ENCODE measurements at regions not wholly inside any gene's neighbourhood (a gene's known extent, or its start where the extent isn't known, plus 50 kb on each side); places are given as distances from the start of the nearest gene placed in this dataset.

DNA sequence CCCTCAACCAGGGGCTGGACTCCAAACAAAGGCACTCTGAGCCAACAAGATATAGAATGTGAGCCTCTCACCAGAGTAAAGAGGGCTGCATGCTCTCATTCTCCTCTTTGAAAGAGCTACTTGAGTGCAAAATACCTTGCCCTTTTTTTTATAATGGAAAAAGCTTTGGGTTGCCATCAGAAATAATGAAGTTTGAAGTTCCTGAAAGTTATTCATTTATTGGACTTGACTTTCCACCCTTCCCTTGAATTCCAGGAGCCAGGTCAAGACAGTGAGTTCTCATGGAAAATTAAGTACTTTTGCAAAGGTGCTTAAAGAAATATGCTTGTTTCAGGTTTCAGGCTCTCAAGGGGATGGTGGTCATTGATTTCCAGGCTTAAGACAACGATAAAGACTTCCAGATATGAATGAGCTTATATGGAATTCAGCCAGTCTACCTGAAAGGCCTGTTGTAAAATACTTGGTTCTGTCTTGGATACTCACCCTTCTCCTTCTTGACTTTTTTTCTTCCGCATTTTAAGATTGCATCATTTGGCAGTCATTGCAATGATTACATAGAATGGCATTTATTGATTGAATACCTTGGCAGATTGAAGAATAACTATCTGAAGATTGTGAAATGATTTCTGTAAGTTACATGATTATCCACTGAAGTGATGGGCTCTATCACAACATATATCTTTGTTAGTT lies 696.4 kb downstream of the INHBA start:
- DNase-seq: no peak

DNA sequence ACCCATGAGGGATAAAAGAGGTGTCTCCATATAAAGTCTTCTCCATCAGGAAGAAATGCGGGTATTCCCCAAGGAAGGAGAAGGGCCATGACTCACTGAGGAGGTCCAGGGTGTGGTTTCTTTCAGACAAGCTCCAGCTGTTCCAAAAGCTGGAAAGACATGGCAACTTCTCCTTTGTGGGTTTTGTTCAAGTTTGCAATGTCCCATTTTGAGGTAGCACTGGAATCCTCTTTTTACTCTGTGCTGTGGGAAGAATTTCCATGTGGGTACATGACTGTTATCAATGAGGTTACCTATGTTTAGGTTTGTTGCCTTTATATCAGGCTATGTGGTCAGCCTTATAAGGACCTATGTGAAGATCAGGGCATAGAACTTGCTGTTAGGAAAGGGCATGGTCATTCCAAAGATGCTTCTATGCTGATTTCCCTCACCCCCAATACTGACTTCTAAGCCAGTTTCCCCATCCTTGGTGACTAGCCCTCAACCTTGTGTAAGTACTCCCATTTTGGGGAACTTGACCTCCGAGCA lies 697.5 kb downstream of the INHBA start:
- no peak for DNase-seq

DNA sequence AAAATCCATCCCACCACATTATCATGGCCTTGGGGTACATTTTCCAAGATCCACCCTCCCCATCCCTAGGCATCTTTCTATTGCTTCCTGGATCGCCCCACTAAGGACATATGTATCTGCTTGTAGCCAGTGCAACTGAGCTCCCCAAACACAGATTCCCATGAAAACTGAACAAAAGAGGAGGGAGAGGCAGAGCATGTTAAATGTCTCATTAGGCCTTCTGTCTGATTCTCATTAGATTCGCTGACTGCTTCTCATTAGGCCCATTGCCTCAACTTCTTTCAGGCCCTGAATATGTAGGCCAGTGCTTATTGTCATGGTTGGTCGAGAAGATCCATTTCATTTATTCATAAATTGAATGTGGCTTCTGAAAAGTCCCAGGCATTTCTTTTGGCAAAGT lies 698.9 kb downstream of the INHBA start:
- no peak for DNase-seq

DNA sequence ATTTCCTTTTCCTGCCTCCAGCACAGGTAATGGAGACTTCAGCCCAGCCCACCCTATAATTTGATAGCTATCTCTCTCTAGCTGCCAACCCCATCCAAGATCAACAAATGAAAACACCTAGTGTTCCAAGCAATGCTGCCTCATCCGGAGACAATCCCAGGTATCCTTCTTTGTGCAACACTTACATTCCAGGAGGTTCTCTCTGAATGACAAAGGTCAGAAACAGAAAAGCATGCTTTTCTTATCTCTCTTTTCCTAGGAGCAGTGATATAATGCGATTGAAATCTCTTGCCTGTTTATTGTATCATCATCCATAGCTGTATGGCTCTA lies 699.3 kb downstream of the INHBA start:
- no peak for DNase-seq

DNA sequence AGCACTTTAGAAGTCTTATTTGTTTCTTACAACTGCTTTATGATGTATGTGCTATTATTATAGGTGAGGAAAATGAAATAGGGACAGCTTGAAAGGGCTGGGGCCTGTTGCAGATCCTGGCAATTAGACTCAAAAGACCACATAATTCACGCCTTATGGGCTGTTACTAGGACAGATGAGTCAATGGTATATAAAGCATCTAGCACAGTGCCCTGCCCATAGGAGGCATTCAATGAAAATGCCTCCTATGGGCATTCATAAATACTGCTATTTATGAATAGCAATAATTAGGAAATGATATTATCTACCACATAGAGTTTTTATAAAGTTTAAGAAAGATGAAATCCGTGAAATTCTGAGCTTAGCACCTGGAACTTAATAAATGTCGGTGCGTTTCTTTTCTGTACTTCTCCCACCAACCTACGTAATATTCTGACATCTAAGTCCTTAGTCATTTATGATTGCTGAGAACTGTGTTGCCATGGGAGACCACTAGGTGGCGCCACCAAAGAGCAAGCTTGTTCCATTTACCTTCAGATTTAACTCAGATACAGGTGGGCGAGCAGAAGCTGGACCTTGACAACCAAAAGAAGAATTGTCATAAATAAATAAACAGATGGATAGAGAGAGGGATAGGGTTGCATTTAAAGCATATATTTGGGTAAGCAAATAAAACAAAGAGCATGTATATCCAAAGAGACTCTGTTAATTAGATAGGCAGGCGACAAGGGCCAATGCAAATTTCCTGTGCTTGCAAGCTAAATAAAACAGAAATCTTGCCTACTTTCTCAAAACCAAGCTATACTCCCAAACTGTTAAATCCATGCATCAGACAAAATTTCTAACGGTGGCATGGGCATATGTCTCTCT lies 699.9 kb downstream of the INHBA start:
- peak in 14 of 51 donors; percentile 3 to 34 (median 6) for DNase-seq

DNA sequence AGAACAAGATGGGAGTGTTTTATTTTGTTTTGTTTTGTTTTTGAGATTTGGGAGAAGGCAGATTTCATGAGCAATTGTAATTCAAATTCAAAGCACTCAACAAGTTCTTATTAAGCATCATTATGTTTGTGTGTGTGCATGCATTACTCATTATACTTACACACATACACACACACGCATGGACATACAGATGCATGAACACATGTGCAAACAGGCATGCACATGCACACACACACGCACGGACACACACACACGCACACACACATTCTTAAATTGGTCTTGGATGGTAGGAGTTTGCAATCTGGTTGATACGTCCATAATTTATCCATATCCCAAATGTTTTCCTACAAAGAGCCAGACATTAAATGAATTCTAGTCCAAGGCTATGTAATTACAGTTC lies 702.8 kb downstream of the INHBA start:
- no peak for DNase-seq

DNA sequence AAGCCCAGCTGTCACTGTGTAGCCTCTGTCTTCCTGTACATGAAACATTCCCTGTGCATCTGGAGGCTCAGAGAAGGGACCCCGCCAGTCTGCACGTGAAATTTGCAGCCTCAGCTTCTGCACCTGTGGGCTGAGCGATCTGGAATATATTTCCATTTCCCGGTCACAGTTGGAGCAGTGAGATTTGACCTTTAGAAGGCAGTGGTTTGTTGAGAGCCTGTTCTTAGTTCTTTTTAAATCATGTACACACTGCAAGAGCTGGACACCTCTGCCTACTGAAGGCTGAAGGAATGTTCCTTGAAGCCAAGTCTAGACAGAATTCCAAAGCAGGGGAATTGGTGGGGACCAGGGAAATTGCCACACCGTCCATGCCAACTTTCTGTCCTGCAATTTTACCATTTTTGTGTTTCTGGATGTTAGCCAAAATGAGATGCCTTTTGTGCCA lies 706.6 kb downstream of the INHBA start:
- no peak for DNase-seq

DNA sequence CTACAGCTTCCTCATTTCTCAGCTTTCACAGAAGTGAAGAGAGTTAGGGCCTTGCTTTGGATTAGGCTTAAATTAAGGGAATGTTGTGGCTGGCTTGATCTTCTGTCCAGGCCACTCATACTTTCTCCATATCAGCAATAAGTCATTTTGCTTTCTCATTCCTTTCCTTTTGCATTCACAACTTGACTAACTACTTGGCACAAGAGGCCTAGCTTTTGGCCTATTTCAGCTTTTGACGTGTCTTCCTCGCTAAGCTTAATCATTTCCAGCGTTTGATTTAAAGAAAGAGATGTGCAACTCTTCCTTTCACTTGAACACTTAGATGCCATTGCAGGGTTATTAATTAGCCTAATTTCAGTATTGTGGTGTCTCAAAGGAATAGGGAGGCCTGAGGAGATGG lies 712.0 kb downstream of the INHBA start:
- DNase-seq: no peak

DNA sequence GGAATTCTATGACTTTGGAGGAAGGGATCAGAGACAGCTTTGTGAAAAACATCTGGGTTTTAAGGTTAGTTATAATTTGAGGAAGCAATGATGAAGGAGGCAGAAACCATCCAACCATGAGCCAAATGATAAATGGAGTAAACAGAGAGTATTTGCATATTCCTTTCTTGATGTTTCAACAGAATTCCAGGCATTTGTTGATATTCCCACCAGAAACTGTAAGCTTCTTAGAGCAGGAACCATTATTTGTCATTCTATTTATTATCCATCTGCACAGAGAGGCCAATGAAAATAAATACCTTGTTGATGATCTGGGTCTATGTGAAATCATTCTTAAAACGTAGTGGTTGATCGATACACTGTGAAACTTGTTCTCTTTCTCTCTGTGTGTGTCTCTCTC lies 715.3 kb downstream of the INHBA start:
- DNase-seq: no peak

DNA sequence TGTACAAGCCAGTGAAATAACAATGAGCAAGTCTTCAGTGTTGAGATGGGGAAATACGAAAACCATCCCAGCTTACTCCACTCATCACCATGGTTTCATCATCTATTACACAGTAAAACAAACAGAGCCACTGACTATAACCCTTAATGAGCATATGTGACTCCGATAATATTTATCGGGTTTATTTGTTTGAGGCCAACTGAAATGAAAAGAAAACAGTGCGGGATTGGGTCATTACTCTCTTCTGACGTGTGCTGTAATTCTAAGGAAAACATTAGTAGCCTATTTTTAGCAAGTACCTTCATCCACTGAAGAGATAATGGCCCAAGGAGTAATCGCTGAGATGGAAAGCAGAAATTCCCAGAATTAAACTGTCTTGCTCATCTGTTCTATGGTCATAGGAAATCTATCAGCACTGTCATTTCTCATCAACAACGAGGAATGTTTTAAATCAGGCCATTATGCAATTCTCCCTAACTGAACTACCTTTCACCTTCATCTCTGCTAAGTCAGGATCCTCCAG lies 716.5 kb downstream of the INHBA start:
- no peak for DNase-seq

DNA sequence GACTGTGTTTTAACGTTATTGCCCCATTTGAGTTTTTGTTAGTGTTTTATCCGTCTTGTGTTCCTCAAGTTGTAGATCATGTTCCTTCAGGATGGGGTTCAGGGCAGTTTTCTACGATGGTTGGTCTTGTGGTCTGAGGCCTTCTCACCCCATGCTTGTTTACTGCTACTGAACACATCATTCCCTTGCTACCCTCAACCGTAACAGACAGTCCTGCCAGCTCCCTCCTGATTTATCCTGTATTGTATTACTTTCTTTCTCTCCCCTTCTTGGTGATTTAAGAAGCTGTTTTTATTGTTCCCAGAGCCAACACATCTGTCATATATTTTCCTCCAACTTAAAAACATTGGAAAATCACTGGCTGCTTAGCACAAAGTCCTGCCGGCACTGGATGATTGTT lies 719.8 kb downstream of the INHBA start:
- no peak for DNase-seq

DNA sequence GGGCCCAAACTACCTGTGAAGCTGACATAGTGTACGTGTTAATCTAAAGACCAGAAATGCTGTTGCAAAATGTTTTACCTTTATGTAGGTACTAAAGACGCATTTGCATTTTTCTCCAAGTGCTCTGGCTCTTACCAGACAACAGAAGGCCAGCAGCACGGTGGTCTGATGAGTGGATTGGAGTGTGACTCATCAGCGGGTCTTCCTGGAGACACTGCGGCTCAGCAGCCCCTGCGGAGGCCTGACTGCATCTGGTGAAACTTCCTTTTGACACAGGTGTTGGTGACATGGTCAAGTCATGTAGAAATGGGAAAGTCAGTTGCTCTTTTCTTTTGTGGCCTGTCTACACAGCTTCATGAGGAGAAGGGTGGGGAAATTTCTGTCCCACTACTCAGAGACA lies 723.6 kb downstream of the INHBA start:
- DNase-seq: no peak

DNA sequence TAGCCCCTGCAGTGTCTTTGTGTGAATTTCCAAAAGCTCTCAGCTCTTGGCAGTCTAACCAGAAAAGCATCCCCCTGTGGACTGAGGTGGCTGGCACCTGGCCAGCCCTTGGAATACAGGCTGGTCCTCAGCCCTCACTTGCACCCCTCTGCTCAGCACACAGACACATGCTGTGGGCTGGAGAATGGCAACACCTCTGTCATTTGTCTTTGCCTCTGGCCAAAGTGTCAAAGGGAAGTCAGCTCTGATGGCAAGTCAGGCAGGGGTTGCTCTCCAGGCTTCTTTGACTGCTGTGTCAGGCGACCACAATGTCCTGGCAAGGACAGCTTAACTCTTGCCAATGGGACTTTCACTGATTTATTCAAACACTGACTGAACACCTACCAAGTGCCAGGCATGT lies 724.8 kb downstream of the INHBA start:
- no peak for DNase-seq

DNA sequence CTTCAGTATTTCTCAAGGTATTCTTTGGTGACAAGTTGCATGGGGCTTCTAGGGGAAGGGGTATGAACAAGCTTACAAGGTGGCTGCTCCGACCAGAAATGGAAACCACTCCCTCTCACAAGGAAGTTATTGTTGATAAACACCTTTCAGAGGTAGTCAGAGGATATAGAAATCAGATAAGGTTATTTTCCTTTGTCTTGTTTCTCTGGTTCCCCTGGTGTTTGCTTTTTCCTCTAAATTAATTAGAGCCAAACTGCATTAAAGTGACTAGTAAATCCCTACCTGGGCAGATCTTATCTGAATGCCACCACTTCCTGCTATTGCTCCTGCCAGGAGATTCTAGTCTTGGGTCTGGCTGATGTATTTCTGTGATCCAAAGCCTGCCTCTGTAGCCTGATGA lies 725.4 kb downstream of the INHBA start:
- no peak for DNase-seq

DNA sequence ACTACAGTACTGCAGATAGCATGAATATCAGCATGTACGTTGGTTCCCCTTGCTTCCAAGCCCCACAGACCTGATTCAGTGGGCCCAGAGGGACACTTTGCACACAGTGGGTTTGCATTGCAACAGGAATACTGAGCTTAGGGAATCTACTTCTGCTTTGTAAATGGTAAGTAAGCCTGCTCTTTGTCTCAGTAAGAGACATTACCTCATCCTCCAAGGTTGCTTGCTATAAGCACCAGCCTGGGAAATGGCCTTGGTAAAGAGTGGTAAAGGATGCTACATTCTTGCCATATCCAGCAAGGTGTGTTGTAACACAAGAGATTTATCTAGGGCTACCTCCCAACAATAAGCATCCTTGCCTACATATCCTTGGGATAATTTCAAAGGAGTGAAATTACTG lies 730.5 kb downstream of the INHBA start:
- DNase-seq: no peak

DNA sequence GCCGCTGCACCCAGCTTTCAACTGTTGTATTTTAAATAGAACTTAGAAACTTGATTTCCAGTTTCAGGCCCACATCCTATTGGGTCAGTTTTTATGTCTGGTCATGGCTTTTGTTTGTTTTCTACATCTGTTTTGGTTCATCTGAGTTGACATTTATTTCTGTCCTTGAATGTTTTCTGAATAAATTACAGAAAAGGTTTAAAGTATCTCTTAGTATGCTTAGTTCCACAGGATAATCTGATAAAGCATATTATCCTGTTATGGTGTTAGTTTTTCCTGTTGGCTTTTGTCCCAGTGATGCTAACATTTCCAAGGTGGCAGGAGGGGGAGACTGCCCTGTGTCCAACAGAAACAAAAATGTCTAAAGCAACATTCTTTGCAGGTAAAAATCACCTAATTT lies 733.2 kb downstream of the INHBA start:
- DNase-seq: no peak

DNA sequence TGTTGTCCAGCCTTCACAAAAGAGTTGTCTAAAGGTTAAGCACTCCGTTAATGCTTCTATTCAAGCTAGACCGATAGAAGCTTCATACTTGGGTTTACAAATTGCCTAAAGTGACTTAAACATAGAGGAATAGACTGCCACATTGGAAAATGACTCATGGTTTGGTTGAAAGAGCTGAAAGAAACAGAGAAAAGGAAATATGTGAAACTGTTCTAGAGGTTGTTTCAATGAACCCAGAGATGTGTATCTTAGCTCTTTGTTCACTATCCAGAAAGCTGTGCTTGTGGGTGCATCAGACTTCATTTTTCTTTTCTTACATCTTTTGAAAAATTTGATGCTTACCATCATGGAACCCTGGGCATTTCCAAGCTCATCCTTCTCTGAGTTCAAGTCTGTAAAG lies 736.2 kb downstream of the INHBA start:
- DNase-seq: no peak

DNA sequence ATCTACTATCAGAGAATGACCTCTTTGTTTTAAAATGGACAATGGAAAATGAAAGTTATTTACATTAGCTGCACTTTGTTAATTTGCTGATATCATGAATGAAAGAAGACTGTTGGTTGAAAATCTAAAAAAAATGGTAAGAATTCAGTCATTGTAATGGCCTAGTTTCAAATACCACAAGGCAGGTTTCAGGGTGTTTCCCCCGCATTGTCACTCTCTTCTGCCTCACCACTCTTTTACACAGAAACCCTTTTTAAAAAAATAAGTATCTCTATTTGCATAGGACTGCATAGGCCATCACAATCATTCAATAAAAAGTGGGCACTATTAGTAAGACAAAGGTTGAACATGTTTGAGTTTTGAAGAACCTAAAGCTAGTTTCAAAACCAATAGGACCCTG lies 737.1 kb downstream of the INHBA start:
- no peak for DNase-seq

DNA sequence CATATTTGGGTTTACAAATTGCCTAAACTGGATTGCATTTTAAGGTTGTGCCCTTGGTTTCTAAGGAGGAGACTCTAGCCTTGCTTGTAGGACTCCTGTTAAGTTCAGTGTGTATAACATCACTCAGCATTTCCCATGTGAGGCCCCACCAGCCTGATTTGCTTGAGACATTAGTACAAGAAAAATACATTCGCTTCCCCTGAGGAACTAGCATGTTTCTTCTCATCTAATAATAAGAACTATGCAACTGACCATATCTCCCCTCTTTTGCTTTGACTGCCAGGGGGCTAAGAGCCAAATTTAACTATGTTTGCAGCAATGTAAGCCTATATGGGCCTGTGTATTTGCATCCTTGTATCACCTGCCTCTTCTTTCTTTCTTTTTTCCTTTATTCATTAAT lies 737.9 kb downstream of the INHBA start:
- DNase-seq: no peak

DNA sequence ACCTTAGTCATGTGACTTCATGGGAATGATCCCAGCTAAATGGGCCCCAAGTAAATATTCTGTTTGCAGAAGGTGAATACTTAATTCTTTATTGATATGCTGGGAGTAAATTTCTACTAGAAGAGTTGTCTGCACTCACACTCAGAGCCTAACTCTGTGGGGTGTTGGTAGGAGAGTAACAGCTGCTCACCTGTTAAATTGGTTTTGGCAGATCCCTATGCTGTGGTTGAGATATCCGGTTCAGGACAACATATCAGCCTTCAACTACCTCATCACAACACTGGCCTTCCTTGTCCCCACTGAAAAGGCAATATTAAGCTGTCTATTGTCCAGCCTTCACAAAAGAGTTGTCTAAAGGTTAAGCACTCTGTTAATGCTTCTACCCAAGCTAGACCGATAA lies 738.3 kb downstream of the INHBA start:
- DNase-seq: no peak

DNA sequence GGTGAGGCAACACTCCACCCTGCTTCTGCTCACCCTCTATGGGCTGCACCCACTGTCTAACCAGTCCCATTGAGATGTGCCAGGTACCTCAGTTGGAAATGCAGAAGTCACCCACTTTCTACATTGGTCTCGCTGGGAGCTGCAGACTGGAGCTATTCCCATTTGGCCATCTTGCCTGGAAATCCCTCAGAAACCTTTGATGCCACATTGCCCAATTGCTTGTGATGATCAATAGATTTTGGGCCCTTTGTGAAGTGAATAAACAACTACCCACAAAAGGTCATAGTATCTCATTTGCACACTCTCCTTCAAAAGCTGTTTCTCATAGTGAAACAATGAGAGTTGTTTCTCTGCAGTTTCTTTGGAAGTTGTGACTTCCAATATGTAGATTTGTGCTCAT lies 742.9 kb downstream of the INHBA start:
- no peak for DNase-seq

DNA sequence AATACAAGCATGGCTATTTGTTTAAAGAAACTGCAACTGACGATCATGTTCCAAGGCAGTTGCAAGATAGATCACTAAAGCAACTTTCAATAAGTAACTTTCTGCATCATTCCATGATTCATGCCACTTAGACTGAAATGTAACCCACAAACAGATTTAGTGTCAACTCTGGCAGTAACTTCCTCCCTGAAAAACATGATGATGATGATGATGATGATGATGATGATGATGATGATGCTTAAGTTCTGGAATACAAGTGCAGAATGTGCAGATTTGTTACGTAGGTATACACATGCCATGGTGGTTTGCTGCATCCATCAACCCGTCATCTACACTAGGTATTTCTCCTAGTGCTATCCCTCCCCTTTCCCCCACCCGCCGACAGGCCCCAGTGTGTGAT lies 754.7 kb downstream of the INHBA start:
- DNase-seq: no peak

DNA sequence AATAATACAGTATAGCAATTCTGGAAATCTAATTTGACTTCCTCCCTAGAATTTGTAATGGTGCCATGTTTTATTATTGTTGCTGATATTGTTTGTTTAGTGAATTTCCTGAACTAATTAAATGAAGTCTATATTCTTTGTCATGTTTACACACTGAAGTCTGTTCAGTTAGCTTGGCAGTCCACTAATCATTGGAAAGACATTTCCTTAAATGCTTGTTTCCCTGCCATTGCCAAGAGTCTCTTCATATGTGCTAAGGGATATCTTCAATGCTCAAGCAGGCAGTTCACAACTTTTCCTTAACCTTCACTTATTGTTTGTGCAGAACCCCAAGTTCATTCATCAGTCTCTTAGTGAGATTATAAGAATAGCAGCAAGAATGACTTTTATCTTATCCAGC lies 755.3 kb downstream of the INHBA start:
- no peak for DNase-seq
